ENCODE measurements at regions not wholly inside any gene's neighbourhood (a gene's known extent, or its start where the extent isn't known, plus 50 kb on each side); places are given as distances from the start of the nearest gene placed in this dataset.

GRCh38 chr12:76256904-76257303, 91.3 kb downstream of the BBS10 start:
- no peak for DNase-seq

- no peak for DNase-seq
Observed at GRCh38 chr12:76256321-76256720, 91.9 kb downstream of the BBS10 start.

- DNase-seq = no peak
Observed at GRCh38 chr12:76255692-76256091, 92.5 kb downstream of the BBS10 start.

DNA sequence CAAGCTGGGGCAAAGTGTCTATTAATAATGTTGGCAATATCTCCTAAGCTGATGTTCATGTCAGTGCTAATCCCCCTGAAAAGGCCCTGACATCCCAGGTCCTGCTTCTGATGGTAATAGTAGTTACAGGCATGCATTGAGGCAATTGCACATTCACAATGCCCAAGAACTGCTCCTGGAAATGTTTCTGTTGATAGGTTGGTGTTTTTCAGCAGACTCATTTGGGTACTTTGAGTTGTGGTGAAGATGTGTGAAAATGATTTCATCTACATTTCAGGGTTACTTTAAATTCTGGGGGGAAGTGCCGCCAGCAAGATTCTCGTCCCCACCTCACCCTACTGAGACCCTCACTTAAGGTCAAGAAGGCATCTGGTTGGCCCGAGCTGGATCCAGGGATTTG, 92.9 kb downstream of the BBS10 start:
- DNase-seq = no peak

GRCh38 chr12:76252031-76252430, 96.2 kb downstream of the BBS10 start:
- no peak for DNase-seq

DNA sequence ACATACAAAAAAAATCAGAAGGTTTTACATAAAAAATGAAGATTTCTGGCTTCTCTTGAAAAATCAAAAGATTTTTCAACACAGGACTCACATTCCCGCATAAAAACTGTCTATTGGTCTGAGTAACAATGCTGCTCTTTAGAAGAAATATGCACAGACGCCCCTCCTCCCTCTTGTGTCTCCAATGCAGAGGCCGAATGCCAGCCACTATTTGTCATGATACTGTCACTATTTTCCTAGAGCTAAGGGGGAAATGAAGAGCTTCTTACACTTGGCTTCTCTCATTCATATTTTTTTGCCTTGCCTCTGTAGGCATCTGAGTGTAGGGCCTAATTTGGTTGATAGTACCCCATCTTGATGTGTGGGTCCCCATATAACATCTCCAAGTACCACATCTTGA, 98.0 kb downstream of the BBS10 start:
- no peak for DNase-seq

DNA sequence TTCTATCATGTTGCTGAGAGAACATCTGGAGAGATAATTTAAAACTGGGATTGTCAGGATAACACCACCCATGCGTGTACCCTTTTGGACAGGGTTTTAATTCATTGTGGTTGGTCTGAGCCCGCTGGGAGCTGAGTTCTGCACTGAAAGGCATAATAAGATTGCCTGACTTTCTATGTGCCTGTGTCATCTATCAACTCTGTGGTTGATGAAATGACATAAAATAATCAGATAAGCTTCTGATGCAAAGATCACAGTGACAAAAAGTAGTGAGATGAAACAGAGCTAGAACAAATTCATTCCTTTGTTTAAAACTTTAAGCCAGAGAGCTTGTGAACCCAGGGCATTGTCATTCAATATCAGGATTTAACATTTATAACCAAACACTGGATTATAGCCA, 98.7 kb downstream of the BBS10 start:
- no peak for DNase-seq

- DNase-seq = no peak
Observed at GRCh38 chr12:76247992-76248391, 100.2 kb downstream of the BBS10 start.

- DNase-seq = no peak
Observed at GRCh38 chr12:76247026-76247646, 101.1 kb downstream of the BBS10 start.

DNA sequence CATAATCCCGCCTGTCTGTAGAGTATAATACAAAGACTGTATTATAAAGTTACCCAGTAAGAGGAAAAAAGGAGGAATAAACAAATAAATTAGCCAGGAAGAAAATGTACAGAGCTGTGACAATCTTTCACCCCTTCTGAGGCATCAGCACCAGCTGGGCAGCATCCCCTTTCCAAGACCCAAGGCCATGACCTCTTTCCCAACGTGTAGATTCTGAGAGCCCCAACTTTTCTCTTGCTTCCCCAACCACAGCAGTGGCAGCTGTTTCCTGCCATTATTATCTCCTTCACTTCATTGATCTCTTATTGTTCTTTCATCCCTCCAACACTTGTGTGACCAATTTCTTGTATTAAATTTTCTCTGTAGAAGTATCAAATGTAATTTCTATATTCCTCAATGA, 101.6 kb downstream of the BBS10 start:
- DNase-seq = no peak

GRCh38 chr12:76244300-76244699, 103.9 kb downstream of the BBS10 start:
- DNase-seq = no peak

GRCh38 chr12:76242813-76243550, 105.2 kb downstream of the BBS10 start:
- no peak for DNase-seq

DNA sequence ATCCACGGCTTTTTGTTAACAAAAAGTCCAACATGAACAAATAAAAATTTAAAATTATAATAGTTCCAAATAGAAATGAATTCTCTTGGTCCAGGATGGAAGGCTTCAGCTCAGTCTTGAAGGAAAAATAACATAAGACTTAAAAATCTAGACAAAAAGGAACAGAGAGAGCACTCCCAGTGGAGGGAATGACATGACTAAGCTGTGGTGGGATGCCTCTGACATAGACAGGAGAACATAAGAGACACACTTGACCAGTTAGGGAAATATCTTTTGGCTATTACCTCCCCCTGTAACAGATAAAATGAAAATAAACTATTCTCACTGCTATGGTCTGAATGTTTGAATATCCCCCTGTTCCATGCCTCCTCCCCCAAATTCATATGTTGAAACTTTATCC, 106.8 kb downstream of the BBS10 start:
- no peak for DNase-seq

GRCh38 chr12:76240281-76240680, 107.9 kb downstream of the BBS10 start:
- no peak for DNase-seq

DNA sequence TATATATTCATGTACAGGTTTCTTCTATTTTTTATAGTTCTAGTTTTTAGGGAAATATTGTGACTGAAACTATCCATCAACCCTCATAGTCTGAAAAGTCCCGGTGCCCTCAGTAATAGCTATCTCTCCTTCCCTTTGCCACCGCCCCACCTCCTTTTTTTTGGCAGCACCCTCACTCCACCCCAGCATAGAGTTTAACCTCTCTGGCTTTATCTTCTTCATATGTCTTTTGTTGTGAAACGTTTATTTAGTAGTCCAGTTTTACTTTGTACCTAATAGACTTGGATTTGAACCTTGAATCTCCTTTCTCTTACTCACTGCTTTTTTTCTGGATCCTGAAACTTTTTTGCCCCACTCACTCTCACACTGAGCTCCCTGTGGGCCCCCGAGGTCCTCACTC, 109.5 kb downstream of the BBS10 start:
- DNase-seq = no peak

DNA sequence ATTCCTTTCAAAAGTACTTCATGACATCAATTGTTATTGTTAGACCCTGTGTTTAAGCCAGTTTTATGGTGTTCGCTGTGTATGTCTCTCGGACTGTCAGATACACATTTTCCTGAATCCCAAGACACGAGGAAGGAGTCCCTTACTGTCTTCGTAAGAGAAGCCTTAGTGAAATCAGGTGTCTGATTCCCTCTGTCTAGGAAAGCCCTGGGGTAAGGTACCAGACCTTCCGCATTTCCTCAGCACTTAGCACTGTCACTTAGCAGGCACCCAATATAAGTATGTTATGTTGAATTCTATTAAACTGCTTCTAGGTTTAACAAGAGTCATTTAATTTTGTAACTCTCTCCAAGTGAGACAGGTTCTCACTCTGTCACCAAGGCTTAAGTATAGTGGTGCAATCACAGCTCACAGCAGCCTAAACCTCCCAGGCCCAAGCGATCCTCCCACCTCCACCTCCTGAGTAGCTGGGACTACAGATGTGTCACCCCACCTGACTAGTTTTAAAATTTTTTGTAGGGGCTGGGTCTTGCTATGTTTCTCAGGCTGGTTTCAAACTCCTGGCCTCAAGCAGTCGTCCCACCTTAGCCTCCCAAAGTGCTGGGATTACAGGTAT, 111.0 kb downstream of the BBS10 start:
- DNase-seq = no peak

DNA sequence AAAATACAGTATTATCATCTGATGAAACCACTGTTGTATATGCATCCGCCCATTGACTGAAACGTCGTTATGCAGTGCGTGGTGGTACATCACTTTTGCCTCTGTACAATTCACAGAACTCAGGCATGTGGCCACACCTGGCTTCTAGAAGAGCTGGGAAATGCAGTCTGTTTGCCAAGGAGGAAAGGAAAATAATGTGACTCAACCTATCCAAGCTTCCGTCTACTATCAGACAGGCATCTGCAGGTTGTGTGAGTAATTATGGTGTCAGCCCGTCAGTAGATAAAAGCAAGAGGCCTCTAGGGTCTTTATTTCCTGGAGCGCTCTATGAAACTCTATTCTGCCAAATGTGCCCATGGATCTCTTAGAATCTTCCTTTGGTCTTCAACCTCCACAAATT, 111.6 kb downstream of the BBS10 start:
- DNase-seq = no peak

DNA sequence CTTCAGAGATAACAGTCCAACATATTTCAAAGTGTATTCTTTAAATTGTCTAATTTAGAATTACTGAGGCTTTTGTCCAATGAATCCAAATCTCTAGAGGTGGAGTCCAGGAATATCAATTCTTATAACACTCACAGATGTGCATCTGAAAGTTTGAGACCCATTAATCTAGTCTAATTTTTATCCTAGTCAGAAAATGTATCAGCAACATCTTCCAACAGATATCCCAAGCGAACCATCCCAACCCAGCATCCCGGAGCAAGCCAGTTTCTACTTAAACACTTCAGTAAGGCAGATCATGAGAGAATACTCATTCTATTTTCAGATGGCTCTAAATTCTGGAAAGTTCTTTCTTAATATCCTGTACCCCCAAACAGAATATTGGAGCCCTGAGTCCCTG, 113.5 kb downstream of the BBS10 start:
- no peak for DNase-seq

DNA sequence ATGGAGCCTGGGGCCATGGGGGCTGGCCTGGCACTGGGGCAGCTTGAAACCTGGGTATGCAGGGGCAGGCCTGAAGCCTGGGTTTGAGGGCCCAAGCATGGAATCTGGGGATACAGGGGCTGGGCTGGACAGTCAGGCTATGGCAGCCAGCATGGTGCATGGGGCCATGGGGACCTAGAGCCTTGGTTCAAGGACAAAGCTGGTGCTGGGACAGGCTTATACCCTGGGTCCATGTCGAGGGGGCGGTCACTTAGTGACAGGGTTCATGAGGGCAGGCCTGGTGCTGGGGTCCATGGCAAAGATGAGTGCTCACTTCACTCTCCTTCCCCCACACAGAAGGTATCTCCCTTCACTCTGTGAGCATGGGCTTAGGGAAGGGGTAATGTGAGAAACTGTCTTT, 116.2 kb downstream of the BBS10 start:
- no peak for DNase-seq

GRCh38 chr12:76226956-76227355, 121.3 kb downstream of the BBS10 start:
- no peak for DNase-seq

DNA sequence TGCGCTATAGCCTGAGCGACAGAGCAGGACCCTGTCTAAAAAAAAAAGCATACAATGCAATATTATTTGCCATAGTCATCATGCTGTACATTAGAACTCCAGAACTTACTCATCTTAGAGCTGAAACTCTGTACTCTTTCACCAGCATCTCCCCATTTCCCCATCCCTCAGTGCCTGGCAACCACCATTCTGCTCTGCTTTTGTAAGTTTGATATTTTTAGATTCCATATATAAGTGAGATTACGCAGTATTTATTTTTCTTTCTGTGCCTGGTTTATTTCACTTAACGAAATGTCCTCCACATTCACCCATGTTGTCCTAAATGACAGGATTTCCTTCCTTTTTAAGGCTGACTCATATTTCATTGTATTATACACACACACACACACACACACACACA, 121.8 kb downstream of the BBS10 start:
- DNase-seq = no peak

GRCh38 chr12:76223869-76224268, 124.3 kb downstream of the BBS10 start:
- DNase-seq = no peak

GRCh38 chr12:76220980-76221379, 127.2 kb downstream of the BBS10 start:
- no peak for DNase-seq

DNA sequence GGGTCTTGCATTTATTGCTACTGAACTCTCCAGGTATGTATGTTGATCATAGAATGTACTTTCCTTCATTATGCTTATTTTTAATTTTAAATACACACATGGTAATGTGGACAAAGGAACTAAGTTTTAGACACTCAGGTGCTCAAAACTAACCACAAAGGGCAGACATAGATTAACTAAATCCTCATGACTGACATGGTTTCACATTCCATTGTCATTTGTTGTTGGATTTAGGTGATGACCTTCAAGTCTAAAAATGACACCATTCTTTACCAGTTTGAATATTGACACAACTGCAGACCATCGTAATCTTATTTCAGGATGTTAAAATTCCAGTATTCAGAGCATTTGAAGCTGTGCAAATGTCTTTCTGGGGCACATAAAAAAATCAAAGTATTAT, 128.4 kb downstream of the BBS10 start:
- no peak for DNase-seq
